ENCODE measurements at regions not wholly inside any gene's neighbourhood (a gene's known extent, or its start where the extent isn't known, plus 50 kb on each side); places are given as distances from the start of the nearest gene placed in this dataset.

DNA sequence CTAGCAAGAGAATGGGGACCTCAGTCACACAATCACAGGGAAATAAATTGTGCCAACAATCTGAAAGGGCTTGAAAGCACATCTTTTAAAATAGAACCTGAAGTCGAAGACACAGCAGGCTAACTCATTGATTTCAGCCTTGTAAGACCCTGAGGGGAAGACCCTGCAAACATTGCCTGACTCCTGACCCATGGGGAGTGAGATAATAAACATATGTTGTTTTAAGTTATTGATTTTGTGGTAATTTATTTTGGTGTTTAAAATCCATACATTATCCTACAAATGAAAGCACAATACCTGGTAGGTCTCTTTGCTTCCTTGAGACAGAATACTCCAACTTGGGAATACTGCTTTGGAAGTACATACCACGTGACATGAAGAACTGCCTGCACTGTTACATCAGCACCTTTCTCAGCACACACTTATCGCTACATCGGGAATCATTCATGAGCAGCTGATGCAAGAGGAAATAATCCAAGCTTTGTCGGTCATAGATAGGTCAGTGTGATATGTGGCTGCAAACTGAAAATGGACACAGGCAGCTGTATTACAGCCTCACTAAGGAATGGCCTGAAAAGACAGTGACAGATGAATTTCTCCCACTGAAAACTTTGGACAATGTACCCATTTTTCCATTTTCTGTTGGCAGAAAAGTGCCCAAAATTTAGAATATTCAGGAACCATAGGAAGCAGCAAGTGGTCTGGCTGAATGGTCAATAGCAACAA, 494.5 kb upstream of the MAP2 start:
- TF ChIP-seq EZH2phosphoT487 (IDR thresholded peaks at IDR 0.05; ENCODE audit: borderline replicate concordance, low read depth, low read length), result no peak
- TF ChIP-seq, protein P1, sequence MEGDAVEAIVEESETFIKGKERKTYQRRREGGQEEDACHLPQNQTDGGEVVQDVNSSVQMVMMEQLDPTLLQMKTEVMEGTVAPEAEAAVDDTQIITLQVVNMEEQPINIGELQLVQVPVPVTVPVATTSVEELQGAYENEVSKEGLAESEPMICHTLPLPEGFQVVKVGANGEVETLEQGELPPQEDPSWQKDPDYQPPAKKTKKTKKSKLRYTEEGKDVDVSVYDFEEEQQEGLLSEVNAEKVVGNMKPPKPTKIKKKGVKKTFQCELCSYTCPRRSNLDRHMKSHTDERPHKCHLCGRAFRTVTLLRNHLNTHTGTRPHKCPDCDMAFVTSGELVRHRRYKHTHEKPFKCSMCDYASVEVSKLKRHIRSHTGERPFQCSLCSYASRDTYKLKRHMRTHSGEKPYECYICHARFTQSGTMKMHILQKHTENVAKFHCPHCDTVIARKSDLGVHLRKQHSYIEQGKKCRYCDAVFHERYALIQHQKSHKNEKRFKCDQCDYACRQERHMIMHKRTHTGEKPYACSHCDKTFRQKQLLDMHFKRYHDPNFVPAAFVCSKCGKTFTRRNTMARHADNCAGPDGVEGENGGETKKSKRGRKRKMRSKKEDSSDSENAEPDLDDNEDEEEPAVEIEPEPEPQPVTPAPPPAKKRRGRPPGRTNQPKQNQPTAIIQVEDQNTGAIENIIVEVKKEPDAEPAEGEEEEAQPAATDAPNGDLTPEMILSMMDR (conservative IDR thresholded peaks at IDR 0.05; ENCODE audit: low read length), result no peak
- H3K36me3 ChIP-seq (ENCODE audit: insufficient read depth, low read length), result no peaks in the 10 kb centered on the region
- no peak overlapping the region for H3K4me2 ChIP-seq (ENCODE audit: low read length)
- no TSS peak for BruUV-seq (replicated peaks)
- ChIA-PET POLR2A (no interaction called here), CTCF (ENCODE audit: unreplicated experiment) (no interaction called here)
- no peak overlapping the region for H2AFZ ChIP-seq (ENCODE audit: low read length)
- no peak overlapping the region for H3K4me3 ChIP-seq (ENCODE audit: low read depth, low read length, poor library complexity, severe bottlenecking)
- DNase-seq (ENCODE audit: low spot score), result no peak
- H4K20me1 ChIP-seq (ENCODE audit: insufficient read depth, low read length), result no peaks in the 10 kb centered on the region
- no peaks in the 10 kb centered on the region for H3K79me2 ChIP-seq (ENCODE audit: insufficient read depth, low read depth, low read length)
- intact Hi-C loops (cut with micrococcal nuclease; ENCODE audit: unreplicated experiment), result no loop called here
- no peaks in the 10 kb centered on the region for H3K9me2 ChIP-seq (ENCODE audit: insufficient read depth, low read length)
- H3K27ac ChIP-seq (ENCODE audit: low read depth, low read length, poor library complexity, severe bottlenecking), result no peak overlapping the region
- no peaks in the 10 kb centered on the region for H3K4me1 ChIP-seq (ENCODE audit: insufficient read depth, low read length, poor library complexity, severe bottlenecking)
- no peaks in the 10 kb centered on the region for H3K9me3 ChIP-seq (ENCODE audit: low read length)

DNA sequence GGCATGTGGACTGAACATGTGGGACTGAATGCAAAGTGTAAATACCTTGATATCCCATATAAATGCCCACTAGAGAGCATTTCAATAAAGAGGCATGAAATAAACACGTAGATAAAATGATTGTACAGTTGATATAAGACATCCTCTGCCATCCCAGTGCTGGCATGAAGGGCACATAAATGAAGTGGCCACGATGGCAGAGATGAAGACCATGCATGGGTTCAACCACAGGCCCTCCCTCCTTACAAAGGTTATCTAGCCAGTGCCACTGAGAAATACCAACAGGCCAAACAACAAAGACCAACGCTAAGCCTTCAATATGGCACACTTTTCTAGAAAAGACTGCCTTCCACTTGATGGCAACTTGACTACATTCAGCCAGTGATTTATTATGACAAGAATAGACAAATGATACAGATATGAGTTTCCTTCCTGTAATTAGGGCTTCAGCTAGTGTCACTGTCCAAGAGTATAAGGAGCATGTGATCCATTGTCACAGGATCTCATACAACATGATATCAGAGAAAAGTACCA, 493.9 kb upstream of the MAP2 start:
- Histone ChIP-seq H4K20me1 (ENCODE audit: insufficient read depth, low read length) (no peaks in the 10 kb centered on the region), H3K4me2 (ENCODE audit: low read length) (no peak overlapping the region), H3K4me1 (ENCODE audit: insufficient read depth, low read length, poor library complexity, severe bottlenecking) (no peaks in the 10 kb centered on the region), H3K79me2 (ENCODE audit: insufficient read depth, low read depth, low read length) (no peaks in the 10 kb centered on the region), H3K9me2 (ENCODE audit: insufficient read depth, low read length) (no peaks in the 10 kb centered on the region), H3K27ac (ENCODE audit: low read depth, low read length, poor library complexity, severe bottlenecking) (no peak overlapping the region), H3K4me3 (ENCODE audit: low read depth, low read length, poor library complexity, severe bottlenecking) (no peak overlapping the region), H3K9me3 (ENCODE audit: low read length) (no peaks in the 10 kb centered on the region), H2AFZ (ENCODE audit: low read length) (no peak overlapping the region), H3K36me3 (ENCODE audit: insufficient read depth, low read length) (no peaks in the 10 kb centered on the region)
- DNase-seq (ENCODE audit: low spot score), result no peak
- intact Hi-C loops (cut with micrococcal nuclease; ENCODE audit: unreplicated experiment), result no loop called here
- ChIA-PET CTCF (ENCODE audit: unreplicated experiment) (no interaction called here), POLR2A (no interaction called here)
- TF ChIP-seq, protein P1 (conservative IDR thresholded peaks at IDR 0.05; ENCODE audit: low read length), result no peak
- no peak for TF ChIP-seq EZH2phosphoT487 (IDR thresholded peaks at IDR 0.05; ENCODE audit: borderline replicate concordance, low read depth, low read length)
- BruUV-seq (replicated peaks), result no TSS peak

DNA sequence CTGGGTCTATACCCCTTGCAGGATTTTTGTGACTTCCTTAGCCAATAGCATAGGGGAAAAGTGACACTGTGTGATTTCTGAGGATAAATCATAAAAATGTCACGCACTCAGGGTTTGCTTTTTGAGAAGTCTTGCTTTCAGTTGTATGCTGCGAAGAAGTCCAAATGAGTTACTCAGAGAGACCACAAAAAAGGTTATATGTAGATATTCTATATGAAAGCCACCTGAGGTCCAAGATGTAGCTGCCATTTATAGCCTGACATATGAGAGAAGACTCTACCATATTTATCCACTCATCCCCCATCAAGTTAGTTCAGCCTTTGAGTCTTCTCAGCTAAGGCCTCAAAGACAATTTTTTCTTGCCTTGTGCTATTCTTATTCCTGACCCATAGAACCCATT, 488.3 kb upstream of the MAP2 start:
- H4K20me1 ChIP-seq (ENCODE audit: insufficient read depth, low read length), result no peaks in the 10 kb centered on the region
- ChIA-PET CTCF (ENCODE audit: unreplicated experiment) (no interaction called here), POLR2A (no interaction called here)
- H3K79me2 ChIP-seq (ENCODE audit: insufficient read depth, low read depth, low read length), result no peaks in the 10 kb centered on the region
- no peak for TF ChIP-seq EZH2phosphoT487 (IDR thresholded peaks at IDR 0.05; ENCODE audit: borderline replicate concordance, low read depth, low read length)
- TF ChIP-seq, protein P1 (conservative IDR thresholded peaks at IDR 0.05; ENCODE audit: low read length), result no peak
- H3K9me2 ChIP-seq (ENCODE audit: insufficient read depth, low read length), result no peaks in the 10 kb centered on the region
- no TSS peak for BruUV-seq (replicated peaks)
- no peak for DNase-seq (ENCODE audit: low spot score)
- H3K36me3 ChIP-seq (ENCODE audit: insufficient read depth, low read length), result no peaks in the 10 kb centered on the region
- intact Hi-C loops (cut with micrococcal nuclease; ENCODE audit: unreplicated experiment), result no loop called here
- no peak overlapping the region for H3K4me3 ChIP-seq (ENCODE audit: low read depth, low read length, poor library complexity, severe bottlenecking)
- H3K27ac ChIP-seq (ENCODE audit: low read depth, low read length, poor library complexity, severe bottlenecking), result no peak overlapping the region
- no peaks in the 10 kb centered on the region for H3K4me1 ChIP-seq (ENCODE audit: insufficient read depth, low read length, poor library complexity, severe bottlenecking)
- no peak overlapping the region for H2AFZ ChIP-seq (ENCODE audit: low read length)
- no peak overlapping the region for H3K4me2 ChIP-seq (ENCODE audit: low read length)
- no peaks in the 10 kb centered on the region for H3K9me3 ChIP-seq (ENCODE audit: low read length)
